Lower leg skin (tissue), 3 donors: ENCODE measurements at regions not wholly inside any gene's neighbourhood (a gene's known extent, or its start where the extent isn't known, plus 50 kb on each side); places are given as distances from the start of the nearest gene placed in this dataset.

Source experiments
- POLR2A ChIP-seq, 2 donors: fragments of 450-650 bp; IDR thresholded peaks; one replicate each; pipeline ENCODE4 v1.6.1; 2016 to 2017; ENCODE audit warnings: antibody characterized with exemption in 2 of 2, mild to moderate bottlenecking in 1 of 2, moderate library complexity in 1 of 2
- TF ChIP-seq, protein P1 (sequence below), 3 donors: fragments of 450-650 bp; IDR thresholded peaks; one replicate each; pipeline ENCODE4 v1.5.1; 2016; ENCODE audit warnings: antibody characterized with exemption in 3 of 3, mild to moderate bottlenecking in 3 of 3, moderate library complexity in 2 of 3

DNA sequence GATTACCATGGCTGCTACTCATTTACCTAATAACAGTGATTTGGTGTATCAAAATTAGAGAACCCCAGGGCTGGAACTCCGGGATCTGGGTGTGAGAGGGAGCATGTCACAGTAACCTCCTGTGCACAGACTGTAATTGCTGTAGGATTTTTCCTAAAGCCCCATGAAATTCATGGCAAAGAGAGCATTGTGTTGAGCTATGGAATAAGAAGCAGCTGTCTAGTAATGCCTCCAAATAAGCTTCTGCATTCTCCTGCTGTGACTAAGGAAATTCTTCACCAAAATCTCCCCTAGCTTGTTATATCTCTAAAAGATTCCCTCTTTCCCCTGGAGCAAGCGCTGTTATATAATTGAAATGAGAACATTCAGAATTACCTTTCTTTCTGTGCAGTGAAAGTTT, 158.1 kb upstream of the SPATS2L start:
- TF ChIP-seq, protein P1, sequence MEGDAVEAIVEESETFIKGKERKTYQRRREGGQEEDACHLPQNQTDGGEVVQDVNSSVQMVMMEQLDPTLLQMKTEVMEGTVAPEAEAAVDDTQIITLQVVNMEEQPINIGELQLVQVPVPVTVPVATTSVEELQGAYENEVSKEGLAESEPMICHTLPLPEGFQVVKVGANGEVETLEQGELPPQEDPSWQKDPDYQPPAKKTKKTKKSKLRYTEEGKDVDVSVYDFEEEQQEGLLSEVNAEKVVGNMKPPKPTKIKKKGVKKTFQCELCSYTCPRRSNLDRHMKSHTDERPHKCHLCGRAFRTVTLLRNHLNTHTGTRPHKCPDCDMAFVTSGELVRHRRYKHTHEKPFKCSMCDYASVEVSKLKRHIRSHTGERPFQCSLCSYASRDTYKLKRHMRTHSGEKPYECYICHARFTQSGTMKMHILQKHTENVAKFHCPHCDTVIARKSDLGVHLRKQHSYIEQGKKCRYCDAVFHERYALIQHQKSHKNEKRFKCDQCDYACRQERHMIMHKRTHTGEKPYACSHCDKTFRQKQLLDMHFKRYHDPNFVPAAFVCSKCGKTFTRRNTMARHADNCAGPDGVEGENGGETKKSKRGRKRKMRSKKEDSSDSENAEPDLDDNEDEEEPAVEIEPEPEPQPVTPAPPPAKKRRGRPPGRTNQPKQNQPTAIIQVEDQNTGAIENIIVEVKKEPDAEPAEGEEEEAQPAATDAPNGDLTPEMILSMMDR (IDR thresholded peaks at IDR 0.05), result no peak
- no peak for TF ChIP-seq POLR2A (IDR thresholded peaks at IDR 0.05)
